T-helper 2 cell treated with Interferon-gamma antibody and Interleukin-4, amounts not matched to agents 100 ng/mL and 5 ng/mL, for 36 hours (primary cell): ENCODE measurements at regions not wholly inside any gene's neighbourhood (a gene's known extent, or its start where the extent isn't known, plus 50 kb on each side); places are given as distances from the start of the nearest gene placed in this dataset.

Source experiments
- intact Hi-C: fragments of 100-400 bp; cut with micrococcal nuclease; formaldehyde crosslinking; loops from one replicate; pipeline ENCODE4 v1.15.1; 2023

DNA sequence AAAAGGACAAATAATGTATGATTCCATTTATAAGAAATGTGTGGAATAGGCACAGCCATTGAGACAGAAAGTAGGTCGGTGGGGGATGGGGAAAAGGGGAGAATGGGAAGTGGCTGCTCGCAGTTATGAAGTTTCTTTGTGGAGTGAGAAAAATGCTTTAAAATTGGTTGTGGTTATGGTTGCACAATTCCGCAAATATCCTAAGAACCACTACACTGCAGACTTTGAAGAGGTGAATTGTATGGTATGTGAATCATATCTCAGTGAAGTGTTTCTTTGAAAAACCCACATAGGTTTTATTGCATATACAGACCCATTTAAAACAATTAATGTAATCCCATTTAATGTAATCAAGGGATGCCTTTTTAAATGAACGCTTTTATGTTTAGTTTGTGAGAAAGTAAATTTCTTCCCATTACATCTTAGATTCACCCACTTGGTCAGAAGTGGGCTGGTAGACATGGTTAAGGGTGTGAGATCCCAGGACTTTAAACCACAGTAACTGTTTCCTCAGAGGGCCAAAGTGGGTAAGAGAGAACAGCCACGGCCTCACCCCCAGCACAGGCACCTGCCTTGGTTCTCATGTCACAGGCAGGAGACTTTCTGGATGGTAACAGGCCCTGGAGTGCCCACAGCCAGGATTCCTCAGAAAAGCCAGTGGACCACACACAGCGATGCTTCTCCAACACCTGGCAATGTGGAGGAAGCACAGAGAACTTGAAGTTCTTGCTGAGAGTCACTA is 119.3 kb upstream of the GJB6 start:
- intact Hi-C loops = loop anchor here (10.0 kb wide), 1 partner anchor 63 kb away; no protein-coding TSS in a partner anchor

GRCh38 chr13:20350819-20351218 is 118.7 kb upstream of the GJB6 start:
- intact Hi-C loops = loop anchor here (10.0 kb wide), 1 partner anchor 64 kb away; no protein-coding TSS in a partner anchor

- intact Hi-C loops = loop anchor here (10.0 kb wide), 1 partner anchor 64 kb away; no protein-coding TSS in a partner anchor
Measured at GRCh38 chr13:20350382-20350763, 118.3 kb upstream of the GJB6 start.

GRCh38 chr13:20349564-20350381 is 117.7 kb upstream of the GJB6 start:
- intact Hi-C loops = loop anchor here (10.0 kb wide), 1 partner anchor 65 kb away; no protein-coding TSS in a partner anchor

DNA sequence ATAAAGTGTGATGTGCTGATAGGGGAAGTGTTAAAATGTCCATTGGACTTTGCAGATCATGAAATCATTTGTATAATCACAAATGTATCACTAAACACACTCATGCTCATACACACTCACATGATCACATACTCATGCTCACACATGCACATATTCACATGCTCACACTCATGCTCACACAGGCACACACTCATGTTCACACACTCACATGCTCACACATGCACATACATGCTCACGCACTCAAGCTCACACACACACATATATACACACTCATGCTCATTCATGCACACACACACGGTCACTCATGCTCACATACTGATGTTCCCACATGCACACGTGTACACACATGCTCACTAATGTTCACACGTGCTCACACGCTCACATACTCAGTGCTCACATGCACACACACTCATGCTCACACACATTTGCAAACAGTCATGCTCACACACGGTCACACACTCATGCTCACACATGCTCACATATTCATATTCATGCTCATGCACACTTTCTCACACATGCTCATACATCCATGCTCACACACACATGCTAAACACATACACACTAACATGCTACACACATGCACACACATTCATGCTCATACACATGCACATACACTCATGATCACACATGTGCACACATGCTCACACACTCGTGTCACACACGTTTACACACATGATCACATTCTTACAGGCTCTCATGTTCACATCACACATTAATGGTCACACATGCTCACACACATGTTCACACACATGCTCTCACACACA is 116.7 kb upstream of the GJB6 start:
- intact Hi-C loops = no loop called here

- intact Hi-C loops = no loop called here
Measured at GRCh38 chr13:20348018-20348417, 115.9 kb upstream of the GJB6 start.

GRCh38 chr13:20344836-20345490 is 112.8 kb upstream of the GJB6 start:
- intact Hi-C loops = no loop called here

DNA sequence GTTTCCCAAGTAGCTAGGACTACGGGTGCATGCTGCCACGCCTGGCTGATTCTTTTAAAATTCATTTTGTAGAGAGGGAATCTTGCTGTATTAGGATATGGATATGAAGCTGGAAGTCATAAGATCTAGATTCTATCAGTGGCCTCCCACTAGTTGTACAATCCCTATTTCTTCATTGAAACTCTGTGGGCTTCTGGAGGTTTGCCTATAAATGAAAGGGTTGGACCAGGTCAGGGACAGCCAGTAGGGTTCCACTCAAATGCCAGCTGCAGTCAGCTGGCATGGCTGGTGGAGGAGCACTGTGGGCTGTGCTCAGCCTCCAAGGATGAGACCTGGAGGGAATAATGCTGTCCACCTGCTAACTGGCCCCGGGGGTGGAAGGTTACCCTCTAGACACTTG is 110.2 kb upstream of the GJB6 start:
- intact Hi-C loops = no loop called here

DNA sequence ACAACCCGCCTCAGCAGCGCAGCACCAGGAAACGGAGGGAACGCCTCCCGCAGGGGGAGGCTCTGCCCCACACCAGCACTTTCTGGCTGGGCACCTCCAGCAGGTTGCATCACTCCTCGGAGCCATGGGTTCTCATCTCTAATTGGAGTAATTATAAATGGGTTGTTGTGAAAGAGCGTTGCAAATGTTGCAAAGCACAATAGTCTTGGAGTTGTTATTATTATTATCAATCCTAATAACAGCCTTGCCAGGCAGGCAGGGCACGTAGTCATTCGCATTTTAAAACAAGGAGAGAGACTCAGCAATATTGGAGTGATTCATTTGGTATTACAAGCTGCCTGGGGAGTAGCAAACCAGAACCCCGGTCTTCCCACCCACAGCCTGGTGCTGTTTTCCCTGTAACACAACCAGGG is 108.6 kb upstream of the GJB6 start:
- intact Hi-C loops = no loop called here

- intact Hi-C loops = no loop called here
Measured at GRCh38 chr13:20340136-20340758, 108.1 kb upstream of the GJB6 start.

GRCh38 chr13:20337884-20338551 is 105.9 kb upstream of the GJB6 start:
- intact Hi-C loops = no loop called here

DNA sequence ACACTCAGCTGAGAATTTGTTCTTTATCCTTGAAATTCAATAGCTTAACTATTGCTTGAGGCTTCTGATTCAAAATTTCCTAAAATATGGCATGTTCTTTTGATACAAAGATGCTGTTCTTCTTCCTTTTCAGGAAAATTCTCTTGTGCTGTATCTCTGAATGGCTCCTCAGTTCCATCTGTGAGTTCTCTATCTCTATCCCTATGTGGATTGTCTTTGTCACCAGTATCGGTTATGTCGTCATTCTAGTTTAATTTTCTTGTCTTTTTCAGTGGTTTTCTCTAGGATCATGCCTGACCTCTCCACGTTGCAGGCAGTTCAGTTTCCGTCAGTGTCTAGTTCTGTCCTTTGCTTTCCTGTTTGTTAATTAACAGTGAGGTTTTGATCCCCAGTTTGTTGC is 104.6 kb upstream of the GJB6 start:
- intact Hi-C loops = no loop called here

GRCh38 chr13:20334309-20334708 is 102.2 kb upstream of the GJB6 start:
- intact Hi-C loops = no loop called here

- intact Hi-C loops = no loop called here
Measured at GRCh38 chr13:20332361-20333096, 100.4 kb upstream of the GJB6 start.

GRCh38 chr13:20331949-20332348 is 99.8 kb upstream of the GJB6 start:
- intact Hi-C loops = loop anchor here (2.0 kb wide), 1 partner anchor 55 kb away; no protein-coding TSS in a partner anchor

GRCh38 chr13:20331419-20331818 is 99.3 kb upstream of the GJB6 start:
- intact Hi-C loops = loop anchor here (2.0 kb wide), 1 partner anchor 55 kb away; no protein-coding TSS in a partner anchor

DNA sequence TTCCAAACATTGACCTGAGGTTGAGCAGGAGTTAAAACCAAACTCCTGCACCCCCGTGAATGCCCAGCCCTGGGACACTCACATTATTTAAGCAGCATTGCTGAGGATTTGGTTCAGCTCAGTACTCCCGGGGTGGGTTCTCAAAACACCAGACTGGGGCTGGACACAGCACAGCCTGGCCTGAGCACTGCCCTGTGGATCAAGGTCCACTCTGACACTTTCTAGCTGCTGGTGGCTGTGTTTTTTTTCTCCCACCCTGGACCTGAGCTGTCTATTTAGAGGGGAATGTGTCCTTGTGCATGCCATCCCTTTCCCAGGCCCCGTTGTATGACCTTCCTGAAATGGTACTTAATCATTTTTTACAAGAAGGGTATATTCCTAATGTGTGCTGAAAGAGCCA is 94.7 kb upstream of the GJB6 start:
- intact Hi-C loops = no loop called here

DNA sequence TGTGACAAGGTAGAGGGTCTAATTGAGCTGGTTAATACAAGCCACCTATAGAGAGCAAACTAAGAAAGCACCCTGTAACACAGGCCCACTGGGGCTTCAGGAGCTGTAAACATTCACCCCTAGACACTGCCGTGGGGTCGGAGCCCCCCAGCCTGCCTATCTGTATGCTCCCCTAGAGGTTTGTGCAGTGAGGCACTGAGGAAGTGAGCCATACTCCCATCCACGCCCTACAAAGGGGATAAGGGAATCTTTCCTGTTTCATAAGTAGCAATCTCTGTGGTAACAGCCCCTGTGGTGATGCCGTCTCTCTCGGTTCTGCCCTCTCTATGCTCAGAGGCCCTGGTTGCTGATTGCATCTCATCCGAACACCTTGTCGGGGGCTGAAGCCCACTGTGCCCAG is 94.2 kb upstream of the GJB6 start:
- intact Hi-C loops = no loop called here

DNA sequence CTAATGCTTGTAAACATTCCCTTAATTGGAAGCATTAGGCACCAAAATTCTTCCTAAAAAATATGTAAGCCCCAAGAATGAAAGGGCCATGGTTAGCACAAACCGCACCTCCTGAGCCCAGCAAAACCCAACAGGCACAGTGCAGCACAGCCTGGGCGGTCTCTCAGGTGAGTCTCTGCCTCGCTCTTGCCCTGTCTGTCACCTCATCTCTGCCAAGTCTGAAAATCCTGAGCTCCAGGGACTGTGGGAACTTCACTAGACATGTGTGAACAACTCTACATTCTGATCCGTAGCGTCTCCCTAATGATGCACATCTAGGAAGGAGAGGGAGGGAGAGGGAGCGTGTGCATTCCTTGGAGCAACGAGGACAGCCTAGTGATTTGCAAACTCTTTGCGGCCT is 88.8 kb upstream of the GJB6 start:
- intact Hi-C loops = no loop called here
